MCF 10A (cell line): ENCODE measurements at regions not wholly inside any gene's neighbourhood (a gene's known extent, or its start where the extent isn't known, plus 50 kb on each side); places are given as distances from the start of the nearest gene placed in this dataset.
A peak's percentile ranks its signal among the peaks of the same experiment; 100 is the strongest.

ENCODE experiments used
- BruUV-seq: library from RNA; stranded (reverse); fragments of 400-500 nt; replicated peaks from 2 replicates; lab custom pipeline; 2021; lab: Mats Ljungman, UMichigan
- CTCF ChIA-PET: fragments of 300-600 bp; sonication (Branson Sonifier 250); formaldehyde crosslinking; extraction: SDS; loops from one replicate; lab custom pipeline; 2021; ENCODE audit warnings: antibody characterized with exemption, inconsistent platforms; lab: Yijun Ruan, JAX
- POLR2A ChIA-PET: fragments of 300-600, 350-650 bp; sonication (Branson Sonifier 250); formaldehyde crosslinking; extraction: SDS; loops from one replicate; lab custom pipeline; 2020; ENCODE audit warnings: antibody characterized with exemption, inconsistent platforms; lab: Yijun Ruan, JAX
- DNase-seq: peaks from one replicate; pipeline ENCODE4 v3.0.0-alpha.2; 2018; ENCODE audit not compliant: unreplicated experiment
- H3K27ac Mint-ChIP-seq: one replicate; pipeline ENCODE4 v1.8.0; 2022; ENCODE audit warnings: mild to moderate bottlenecking, low read depth, mixed read lengths; ENCODE audit not compliant: unreplicated experiment
- H3K27me3 Mint-ChIP-seq: one replicate; pipeline ENCODE4 v1.8.0; 2022; ENCODE audit warnings: mixed read lengths; ENCODE audit not compliant: insufficient read depth, unreplicated experiment
- H3K36me3 Mint-ChIP-seq: one replicate; pipeline ENCODE4 v1.8.0; 2022; ENCODE audit warnings: mild to moderate bottlenecking, moderate library complexity, mixed read lengths; ENCODE audit not compliant: insufficient read depth, unreplicated experiment
- H3K4me1 Mint-ChIP-seq: one replicate; pipeline ENCODE4 v1.8.0; 2022; ENCODE audit warnings: mixed read lengths; ENCODE audit not compliant: insufficient read depth, unreplicated experiment
- H3K4me3 Mint-ChIP-seq: one replicate; pipeline ENCODE4 v1.8.0; 2022; ENCODE audit warnings: mild to moderate bottlenecking, moderate library complexity, mixed read lengths; ENCODE audit not compliant: unreplicated experiment
- H3K9me3 Mint-ChIP-seq: one replicate; pipeline ENCODE4 v1.8.0; 2022; ENCODE audit warnings: mixed read lengths; ENCODE audit not compliant: unreplicated experiment
- CTCF ChIP-seq: fragments of 200-600 bp; IDR thresholded peaks from one replicate; pipeline ENCODE4 v1.8.0; 2022; ENCODE audit warnings: antibody characterized with exemption, mild to moderate bottlenecking; ENCODE audit not compliant: unreplicated experiment
- intact Hi-C: fragments of 100-400 bp; cut with micrococcal nuclease; formaldehyde crosslinking; loops from 2 replicates; pipeline ENCODE4 v1.14.1; 2022

DNA sequence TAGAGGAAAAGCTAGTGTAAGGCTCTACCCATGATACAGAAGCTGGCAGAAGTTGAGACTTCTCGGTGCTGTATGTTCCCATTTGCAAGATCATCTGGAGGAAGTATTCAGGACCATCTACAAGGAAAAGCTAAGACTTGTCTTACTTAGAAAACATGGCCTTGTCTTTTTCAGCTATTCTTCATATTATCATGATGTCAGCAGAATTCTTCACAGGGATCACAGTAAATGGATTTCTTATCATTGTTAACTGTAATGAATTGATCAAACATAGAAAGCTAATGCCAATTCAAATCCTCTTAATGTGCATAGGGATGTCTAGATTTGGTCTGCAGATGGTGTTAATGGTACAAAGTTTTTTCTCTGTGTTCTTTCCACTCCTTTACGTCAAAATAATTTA is 79.6 kb upstream of the SCIN start:
- H3K27me3 Mint-ChIP-seq, result peaks cover 17% of the 10 kb centered on the region
- no peaks in the 10 kb centered on the region for H3K36me3 Mint-ChIP-seq
- intact Hi-C loops, result loop anchor here (1.0 to 10.0 kb wide), 4 partner anchors 33 to 1116 kb away; no protein-coding TSS in a partner anchor
- ChIA-PET POLR2A (interaction anchor here (1.8 kb wide), 1 partner anchor 33 kb away, joined by 10 read pairs; no protein-coding TSS in a partner anchor), CTCF (interaction anchor here (0.7 to 2.5 kb wide), 29 partner anchors 10 to 1773 kb away, joined by 3 to 125 read pairs (median 5); no protein-coding TSS in a partner anchor)
- no peaks in the 10 kb centered on the region for H3K4me1 Mint-ChIP-seq
- no peak for DNase-seq
- TF ChIP-seq CTCF, result no peak
- no TSS peak for BruUV-seq
- no peak overlapping the region for H3K27ac Mint-ChIP-seq
- H3K9me3 Mint-ChIP-seq, result no peaks in the 10 kb centered on the region
- no peak overlapping the region for H3K4me3 Mint-ChIP-seq

GRCh38 chr7:12491526-12491925 is 79.0 kb upstream of the SCIN start:
- CTCF ChIA-PET, result interaction anchor here (0.7 to 2.5 kb wide), 16 partner anchors 10 to 658 kb away, joined by 3 to 125 read pairs (median 12); no protein-coding TSS in a partner anchor
- no TSS peak for BruUV-seq
- no peaks in the 10 kb centered on the region for H3K9me3 Mint-ChIP-seq

DNA sequence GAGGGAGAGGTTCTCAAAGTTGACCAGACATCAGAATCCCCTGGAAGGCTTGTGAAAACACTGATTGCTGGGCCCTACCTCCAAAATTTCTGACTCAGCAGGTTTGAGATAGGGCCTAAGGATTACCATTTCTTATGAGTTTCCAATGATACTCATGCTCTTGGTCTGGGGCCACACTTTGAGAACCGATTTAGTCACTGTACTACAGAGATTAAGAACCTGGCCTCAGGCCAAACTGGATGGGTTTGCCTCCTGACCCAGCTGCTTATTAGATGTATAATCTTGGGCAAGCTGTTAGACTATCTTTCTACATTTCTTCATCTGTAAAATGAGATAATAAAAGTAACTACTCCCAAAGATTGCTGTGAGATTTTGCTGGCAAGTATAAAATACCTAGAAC is 77.1 kb upstream of the SCIN start:
- H3K27ac Mint-ChIP-seq, result no peak overlapping the region
- H3K4me1 Mint-ChIP-seq, result peaks cover 6% of the 10 kb centered on the region
- intact Hi-C loops, result loop anchor here (10.0 kb wide), 1 partner anchor 1119 kb away; no protein-coding TSS in a partner anchor
- no peaks in the 10 kb centered on the region for H3K9me3 Mint-ChIP-seq
- POLR2A ChIA-PET, result no interaction called here
- CTCF ChIA-PET, result interaction anchor here (1.2 to 2.2 kb wide), 6 partner anchors 35 to 1053 kb away, joined by 3 to 12 read pairs (median 4); no protein-coding TSS in a partner anchor
- no TSS peak for BruUV-seq
- peaks cover 17% of the 10 kb centered on the region for H3K27me3 Mint-ChIP-seq
- DNase-seq, result peak; percentile 33
- H3K4me3 Mint-ChIP-seq, result no peak overlapping the region
- no peak for TF ChIP-seq CTCF
- H3K36me3 Mint-ChIP-seq, result no peaks in the 10 kb centered on the region

More at GRCh38 chr7:12491526-12491925, 79.0 kb upstream of the SCIN start:
- Mint-ChIP-seq H3K27me3 (peaks cover 17% of the 10 kb centered on the region), H3K27ac (no peak overlapping the region), H3K36me3 (no peaks in the 10 kb centered on the region), H3K4me1 (no peaks in the 10 kb centered on the region), H3K4me3 (no peak overlapping the region)
- POLR2A ChIA-PET, result interaction anchor here (1.8 kb wide), 1 partner anchor 33 kb away, joined by 10 read pairs; no protein-coding TSS in a partner anchor
- TF ChIP-seq CTCF, result no peak
- no peak for DNase-seq
- intact Hi-C loops, result loop anchor here (2.0 to 10.0 kb wide), 2 partner anchors 57 to 1117 kb away; no protein-coding TSS in a partner anchor

GRCh38 chr7:12493863-12494686 is 76.4 kb upstream of the SCIN start:
- no peak for TF ChIP-seq CTCF
- CTCF ChIA-PET, result interaction anchor here (0.6 to 2.6 kb wide), 15 partner anchors 8 to 1195 kb away, joined by 3 to 34 read pairs (median 5); no protein-coding TSS in a partner anchor
- BruUV-seq, result no TSS peak
- DNase-seq, result no peak
- intact Hi-C loops, result loop anchor here (10.0 kb wide), 1 partner anchor 1119 kb away; no protein-coding TSS in a partner anchor
- H3K36me3 Mint-ChIP-seq, result no peaks in the 10 kb centered on the region
- H3K4me1 Mint-ChIP-seq, result peaks cover 6% of the 10 kb centered on the region
- POLR2A ChIA-PET, result no interaction called here
- no peaks in the 10 kb centered on the region for H3K9me3 Mint-ChIP-seq
- no peak overlapping the region for H3K4me3 Mint-ChIP-seq
- peaks cover 17% of the 10 kb centered on the region for H3K27me3 Mint-ChIP-seq
- H3K27ac Mint-ChIP-seq, result no peak overlapping the region
